ENCODE measurements at regions not wholly inside any gene's neighbourhood (a gene's known extent, or its start where the extent isn't known, plus 50 kb on each side); places are given as distances from the start of the nearest gene placed in this dataset.

DNA sequence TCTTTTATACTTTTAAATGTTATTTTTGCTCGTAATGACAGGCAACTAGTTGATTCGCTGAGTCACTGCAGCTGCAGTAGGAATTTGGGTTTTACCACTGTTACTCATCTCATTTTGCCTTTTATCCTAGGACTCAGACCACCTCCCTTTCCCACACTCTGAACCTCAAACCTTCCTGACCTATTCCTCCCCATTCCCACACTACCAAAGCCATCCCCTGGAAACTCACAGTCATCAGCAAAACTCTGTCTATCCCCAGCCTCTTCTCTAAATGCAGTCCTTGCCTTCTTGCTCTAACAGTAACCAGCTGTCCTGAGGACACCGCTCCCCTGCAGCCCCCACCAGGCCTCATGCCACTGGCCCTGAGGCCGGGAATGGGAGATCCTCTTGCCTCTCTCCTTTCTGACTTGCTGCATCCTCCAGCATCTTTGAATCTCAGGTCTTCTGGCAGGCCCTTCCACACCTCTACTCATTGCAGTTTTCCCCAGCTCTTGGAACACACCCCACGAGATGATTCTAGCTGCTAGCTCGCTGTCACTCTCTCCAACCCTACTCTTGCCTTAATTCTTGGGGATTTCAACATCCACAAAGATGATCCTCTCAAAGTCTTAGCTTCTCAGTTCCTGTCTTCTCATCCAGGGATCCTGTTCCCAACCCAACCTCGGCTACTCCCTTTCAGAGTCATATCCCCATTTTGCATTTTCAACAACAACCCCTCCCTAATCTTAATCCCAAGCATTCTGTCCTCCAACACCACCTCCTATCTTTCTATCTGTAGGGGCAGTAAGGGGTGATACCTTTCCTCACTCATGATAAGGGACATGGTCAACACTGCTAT, 55.9 kb upstream of the C3orf80 start:
- no peak overlapping the region for H3K4me3 ChIP-seq (replicated peaks in 1 of 2; ENCODE audit: low read depth in 2 of 2, low read length in 2 of 2)
- peak; percentile 63 to 89 for DNase-seq (ENCODE audit: low read depth in 2 of 2)
- TF ChIP-seq, protein P1, sequence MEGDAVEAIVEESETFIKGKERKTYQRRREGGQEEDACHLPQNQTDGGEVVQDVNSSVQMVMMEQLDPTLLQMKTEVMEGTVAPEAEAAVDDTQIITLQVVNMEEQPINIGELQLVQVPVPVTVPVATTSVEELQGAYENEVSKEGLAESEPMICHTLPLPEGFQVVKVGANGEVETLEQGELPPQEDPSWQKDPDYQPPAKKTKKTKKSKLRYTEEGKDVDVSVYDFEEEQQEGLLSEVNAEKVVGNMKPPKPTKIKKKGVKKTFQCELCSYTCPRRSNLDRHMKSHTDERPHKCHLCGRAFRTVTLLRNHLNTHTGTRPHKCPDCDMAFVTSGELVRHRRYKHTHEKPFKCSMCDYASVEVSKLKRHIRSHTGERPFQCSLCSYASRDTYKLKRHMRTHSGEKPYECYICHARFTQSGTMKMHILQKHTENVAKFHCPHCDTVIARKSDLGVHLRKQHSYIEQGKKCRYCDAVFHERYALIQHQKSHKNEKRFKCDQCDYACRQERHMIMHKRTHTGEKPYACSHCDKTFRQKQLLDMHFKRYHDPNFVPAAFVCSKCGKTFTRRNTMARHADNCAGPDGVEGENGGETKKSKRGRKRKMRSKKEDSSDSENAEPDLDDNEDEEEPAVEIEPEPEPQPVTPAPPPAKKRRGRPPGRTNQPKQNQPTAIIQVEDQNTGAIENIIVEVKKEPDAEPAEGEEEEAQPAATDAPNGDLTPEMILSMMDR (IDR thresholded peaks at IDR 0.05; ENCODE audit: low read depth, low read length): no peak

DNA sequence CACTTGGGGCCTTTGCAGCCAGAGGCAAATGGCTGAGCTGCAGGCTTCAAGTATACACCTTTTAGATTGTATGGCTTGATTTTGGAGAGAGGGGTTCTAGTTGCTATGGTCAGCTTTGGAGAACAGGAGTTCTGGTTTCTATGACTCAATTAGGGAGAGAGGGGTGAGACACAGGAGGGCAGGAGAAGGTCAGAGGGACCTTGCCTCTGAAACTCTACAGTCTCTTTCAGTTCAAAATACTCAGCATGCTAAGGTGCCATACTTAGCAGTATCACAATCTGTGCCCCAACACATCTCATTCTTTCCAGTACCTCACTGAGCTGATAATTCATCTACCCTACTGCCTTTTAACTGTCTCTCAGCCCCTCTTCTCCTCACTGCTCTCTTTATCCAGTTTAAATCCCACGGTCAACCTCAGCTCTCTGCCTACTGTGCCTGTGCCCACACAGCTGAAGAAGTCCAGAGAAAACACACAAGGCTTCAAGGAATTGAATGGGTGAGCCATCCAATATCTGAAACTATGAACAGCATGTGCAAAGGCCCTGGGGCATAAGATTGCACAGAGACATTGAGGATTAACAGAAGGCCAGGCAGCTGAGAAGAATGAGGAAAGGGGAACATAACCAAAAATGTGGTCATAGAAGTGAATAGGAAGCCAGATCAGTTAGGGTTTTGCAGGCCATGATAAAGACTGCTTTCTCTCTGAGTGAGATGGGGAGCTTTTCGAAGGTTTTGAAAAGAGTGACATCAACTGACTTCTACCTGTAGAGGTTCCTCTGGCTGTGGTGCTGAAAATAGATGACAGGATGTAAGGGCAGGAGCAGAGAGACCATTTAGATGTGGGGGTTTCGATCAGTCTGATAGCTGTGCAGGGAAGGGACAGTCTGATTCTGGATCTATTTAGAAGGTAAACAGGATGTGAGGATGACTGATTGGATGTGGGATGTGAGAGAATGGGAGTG, 54.5 kb upstream of the C3orf80 start:
- no peak for DNase-seq (ENCODE audit: low read depth in 2 of 2)
- H3K4me3 ChIP-seq (replicated peaks in 1 of 2; ENCODE audit: low read depth in 2 of 2, low read length in 2 of 2): no peak overlapping the region
- TF ChIP-seq, protein P1 (IDR thresholded peaks at IDR 0.05; ENCODE audit: low read depth, low read length): no peak

DNA sequence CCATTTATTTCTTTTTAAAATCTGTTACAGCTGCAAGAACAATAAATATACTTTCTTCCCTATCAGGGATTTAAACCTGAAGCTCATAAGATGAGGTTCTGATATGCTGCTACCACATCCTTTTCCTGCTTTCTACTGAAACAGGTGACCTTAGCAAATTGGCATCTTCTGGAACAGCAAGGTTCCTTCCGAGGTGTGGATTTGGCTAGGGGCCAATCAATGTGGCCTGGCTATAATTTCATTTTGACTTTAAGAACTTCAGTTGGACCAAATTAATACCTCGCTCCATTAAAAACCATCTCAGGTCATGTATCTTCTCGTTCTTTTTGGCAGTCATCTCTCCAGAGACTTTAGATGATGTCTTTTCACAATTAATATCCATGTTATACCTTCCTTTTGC, 53.4 kb upstream of the C3orf80 start:
- H3K4me3 ChIP-seq (replicated peaks in 1 of 2; ENCODE audit: low read depth in 2 of 2, low read length in 2 of 2): no peak overlapping the region
- DNase-seq (ENCODE audit: low read depth in 2 of 2): no peak
- TF ChIP-seq, protein P1 (IDR thresholded peaks at IDR 0.05; ENCODE audit: low read depth, low read length): no peak

DNA sequence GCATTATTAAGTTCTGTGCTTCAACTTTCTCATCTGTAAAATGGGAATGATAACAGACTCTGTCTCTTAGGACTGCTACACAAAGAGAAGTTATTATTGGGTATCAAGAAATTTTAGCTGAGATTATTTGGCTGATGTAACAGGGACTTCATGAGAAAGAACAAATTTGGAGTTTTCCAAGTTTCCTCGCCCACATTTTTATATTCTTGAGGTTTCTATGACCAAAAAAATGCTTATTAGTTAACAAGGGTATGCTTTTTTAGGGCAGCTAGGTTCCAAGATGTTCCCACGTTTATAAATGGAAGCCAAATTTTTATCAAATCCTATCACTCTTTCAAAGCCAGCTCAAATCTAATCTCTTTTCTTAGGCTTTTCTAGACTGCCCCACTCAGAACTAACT, 50.6 kb upstream of the C3orf80 start:
- DNase-seq (ENCODE audit: low read depth in 2 of 2): no peak
- TF ChIP-seq, protein P1 (IDR thresholded peaks at IDR 0.05; ENCODE audit: low read depth, low read length): no peak
- no peak overlapping the region for H3K4me3 ChIP-seq (replicated peaks in 1 of 2; ENCODE audit: low read depth in 2 of 2, low read length in 2 of 2)

All from cardiac fibroblast (primary cell).